ENCODE measurements at regions not wholly inside any gene's neighbourhood (a gene's known extent, or its start where the extent isn't known, plus 50 kb on each side); places are given as distances from the start of the nearest gene placed in this dataset.

DNA sequence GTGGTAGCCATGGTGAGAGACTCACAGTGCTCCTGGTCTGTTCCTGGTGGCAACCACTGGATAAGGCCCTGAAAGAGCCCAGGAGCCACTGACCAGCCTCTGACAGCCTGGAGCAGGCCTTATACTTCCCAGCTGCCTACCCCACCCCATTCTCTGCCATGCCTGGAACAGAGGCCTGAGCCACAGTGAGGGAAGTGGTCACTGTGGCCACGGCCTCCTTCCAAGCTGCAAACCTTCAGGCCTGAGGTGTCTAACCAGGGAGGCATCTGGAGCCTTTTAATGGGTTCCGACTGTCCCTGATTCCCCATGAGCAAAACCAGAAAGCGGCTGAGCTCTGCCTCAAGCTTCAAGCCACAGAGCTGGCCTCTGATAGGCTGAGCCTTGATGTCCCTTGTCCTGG, 113.0 kb upstream of the SIRPA start (continued):
- TF ChIP-seq HNF1A (IDR thresholded peaks at IDR 0.05; ENCODE audit: low read depth): no peak
- no peak for TF ChIP-seq HNF1A (CRISPR knock-in tag; IDR thresholded peaks at IDR 0.05; ENCODE audit: borderline replicate concordance)
- TF ChIP-seq, protein P1, sequence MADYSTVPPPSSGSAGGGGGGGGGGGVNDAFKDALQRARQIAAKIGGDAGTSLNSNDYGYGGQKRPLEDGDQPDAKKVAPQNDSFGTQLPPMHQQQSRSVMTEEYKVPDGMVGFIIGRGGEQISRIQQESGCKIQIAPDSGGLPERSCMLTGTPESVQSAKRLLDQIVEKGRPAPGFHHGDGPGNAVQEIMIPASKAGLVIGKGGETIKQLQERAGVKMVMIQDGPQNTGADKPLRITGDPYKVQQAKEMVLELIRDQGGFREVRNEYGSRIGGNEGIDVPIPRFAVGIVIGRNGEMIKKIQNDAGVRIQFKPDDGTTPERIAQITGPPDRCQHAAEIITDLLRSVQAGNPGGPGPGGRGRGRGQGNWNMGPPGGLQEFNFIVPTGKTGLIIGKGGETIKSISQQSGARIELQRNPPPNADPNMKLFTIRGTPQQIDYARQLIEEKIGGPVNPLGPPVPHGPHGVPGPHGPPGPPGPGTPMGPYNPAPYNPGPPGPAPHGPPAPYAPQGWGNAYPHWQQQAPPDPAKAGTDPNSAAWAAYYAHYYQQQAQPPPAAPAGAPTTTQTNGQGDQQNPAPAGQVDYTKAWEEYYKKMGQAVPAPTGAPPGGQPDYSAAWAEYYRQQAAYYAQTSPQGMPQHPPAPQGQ (CRISPR knock-in tag; IDR thresholded peaks at IDR 0.05; ENCODE audit: borderline replicate concordance): no peak
- no peak for TF ChIP-seq ZNF891 (CRISPR knock-in tag; IDR thresholded peaks at IDR 0.05)

DNA sequence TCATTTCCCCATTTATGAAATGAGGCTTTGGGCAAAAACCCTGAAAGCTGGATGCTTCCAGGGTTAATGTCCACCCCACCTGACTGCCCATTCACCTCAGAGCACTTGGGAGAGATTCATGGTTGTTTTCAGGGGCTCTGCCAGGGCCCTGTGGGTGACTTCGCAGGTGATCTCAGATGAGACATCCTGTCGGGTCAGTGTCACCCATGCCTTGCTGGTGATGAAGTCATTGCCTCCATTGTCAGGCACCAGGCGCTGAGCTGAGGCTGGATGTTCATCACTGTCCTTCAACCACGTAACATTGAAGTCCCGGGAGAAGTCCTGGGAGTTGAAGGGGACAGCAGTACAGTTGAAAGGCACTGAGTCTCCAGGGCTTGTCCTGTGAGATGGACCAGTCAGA, 115.6 kb upstream of the SIRPA start:
- POLR2A ChIA-PET: no interaction called here
- no TSS peak for BruUV-seq (replicated peaks)

More for the DNA sequence above, 115.6 kb upstream of the SIRPA start:
- H3K79me2 ChIP-seq (ENCODE audit: insufficient read depth, low read length): no peaks in the 10 kb centered on the region
- 48% methylated on average over 5 of the region's 5 CpGs for WGBS (ENCODE audit: low lambda C conversion rate)
- no peak overlapping the region for H2AFZ ChIP-seq (ENCODE audit: low read length)
- no peaks in the 10 kb centered on the region; a peak in 1 of 5 replicates for H3K27me3 ChIP-seq (ENCODE audit: control insufficient read depth in 1 of 2, insufficient read depth in 2 of 2, low read length in 2 of 2)
- no peak overlapping the region for H3K9ac ChIP-seq (ENCODE audit: insufficient read depth, low read depth, low read length)
- FAIRE-seq (no peak), DNase-seq (ENCODE audit: low spot score) (no peak), ATAC-seq (no peak)
- H3K4me2 ChIP-seq (ENCODE audit: low read depth, low read length): no peak overlapping the region
- H3K27ac ChIP-seq (ENCODE audit: extremely low read length, insufficient read depth, low read length): no peak overlapping the region
- CTCF ChIA-PET (ENCODE audit: low intra/inter-chr PET ratio, low total read pairs): no interaction called here
- TF ChIP-seq ZNF441 (CRISPR knock-in tag; IDR thresholded peaks at IDR 0.05; ENCODE audit: borderline replicate concordance): no peak
- H3K9me3 ChIP-seq (ENCODE audit: low read length): no peaks in the 10 kb centered on the region
- H4K20me1 ChIP-seq (ENCODE audit: insufficient read depth, low read length): no peaks in the 10 kb centered on the region
- H3K4me1 ChIP-seq (ENCODE audit: insufficient read depth, low read length): peaks cover 19% of the 10 kb centered on the region
- in situ Hi-C loops (cut with HindIII; ENCODE audit: extremely low pct_ligation_motif_present, low pct_unique_long_range_greater_than_20kb): no loop called here
- no peak overlapping the region for H3K4me3 ChIP-seq (replicated peaks in 1 of 3; ENCODE audit: insufficient read depth in 1 of 3, low read depth in 2 of 3, low read length in 3 of 3)
- H3K36me3 ChIP-seq (replicated peaks in 1 of 2; ENCODE audit: control insufficient read depth in 1 of 2, insufficient read depth in 2 of 2, low read length in 2 of 2): no peaks in the 10 kb centered on the region
- intact Hi-C loops (cut with micrococcal nuclease; ENCODE audit: unreplicated experiment): no loop called here

Data from HepG2 (cell line).